Pulmonary artery endothelial cell (primary cell): ENCODE measurements at regions not wholly inside any gene's neighbourhood (a gene's known extent, or its start where the extent isn't known, plus 50 kb on each side); places are given as distances from the start of the nearest gene placed in this dataset.

Experiments
- DNase-seq: peaks from one replicate; pipeline ENCODE4 v3.0.0-alpha.2; 2011; ENCODE audit warnings: low read depth, low spot score

GRCh38 chr2:160672211-160672610 lies 178.6 kb upstream of the RBMS1 start:
- no peak for DNase-seq

- DNase-seq: no peak
These were observed 180.6 kb upstream of the RBMS1 start for GRCh38 chr2:160674146-160674750.

GRCh38 chr2:160679686-160680085 lies 186.1 kb upstream of the RBMS1 start:
- no peak for DNase-seq

- DNase-seq: no peak
These were observed 186.7 kb upstream of the RBMS1 start for GRCh38 chr2:160680294-160680693.

- no peak for DNase-seq
These were observed 187.4 kb upstream of the RBMS1 start for GRCh38 chr2:160680974-160681373.

- no peak for DNase-seq
These were observed 189.6 kb upstream of the RBMS1 start for GRCh38 chr2:160683206-160683605.

- DNase-seq: no peak
These were observed 194.0 kb upstream of the RBMS1 start for GRCh38 chr2:160687629-160688028.

- DNase-seq: no peak
These were observed 195.8 kb upstream of the RBMS1 start for GRCh38 chr2:160689441-160689840.

GRCh38 chr2:160694221-160694620 lies 200.6 kb upstream of the RBMS1 start:
- DNase-seq: no peak

GRCh38 chr2:160694631-160695030 lies 201.0 kb upstream of the RBMS1 start:
- DNase-seq: no peak

GRCh38 chr2:160695402-160696086 lies 201.9 kb upstream of the RBMS1 start:
- DNase-seq: no peak

GRCh38 chr2:160696087-160696452 lies 202.5 kb upstream of the RBMS1 start:
- no peak for DNase-seq

- DNase-seq: no peak
These were observed 204.2 kb upstream of the RBMS1 start for GRCh38 chr2:160697817-160698216.

- no peak for DNase-seq
These were observed 206.6 kb upstream of the RBMS1 start for GRCh38 chr2:160700021-160700814.

- DNase-seq: no peak
These were observed 208.2 kb upstream of the RBMS1 start for GRCh38 chr2:160701822-160702221.

GRCh38 chr2:160702754-160703153 lies 209.1 kb upstream of the RBMS1 start:
- DNase-seq: no peak

GRCh38 chr2:160703648-160704585 lies 210.3 kb upstream of the RBMS1 start:
- no peak for DNase-seq

- DNase-seq: no peak
These were observed 221.8 kb upstream of the RBMS1 start for GRCh38 chr2:160715428-160715827.

- no peak for DNase-seq
These were observed 225.5 kb upstream of the RBMS1 start for GRCh38 chr2:160719116-160719515.

- DNase-seq: no peak
These were observed 226.5 kb upstream of the RBMS1 start for GRCh38 chr2:160720098-160720497.
